GM12878 (cell line): ENCODE measurements at regions not wholly inside any gene's neighbourhood (a gene's known extent, or its start where the extent isn't known, plus 50 kb on each side); places are given as distances from the start of the nearest gene placed in this dataset.

Experiments
- ATAC-seq: fragments of 200-7000 bp; cut with Tn5 transposase; 3 replicates; pipeline ENCODE4 v1.9.1; 2020; ENCODE audit warnings: mild to moderate bottlenecking, moderate library complexity
- BruUV-seq: library from RNA; stranded (reverse); fragments of 400-500 nt; replicated peaks from 2 replicates; lab custom pipeline; 2021; lab: Mats Ljungman, UMichigan
- CTCF ChIA-PET: fragments of 300-600 bp; sonication (Branson Sonifier 250); formaldehyde crosslinking; extraction: SDS; loops from one replicate; lab custom pipeline; 2021; ENCODE audit warnings: inconsistent platforms; lab: Yijun Ruan, JAX
- POLR2A ChIA-PET: fragments of 350-600 bp; formaldehyde crosslinking; extraction: SDS; loops from one replicate; lab custom pipeline; 2021; ENCODE audit warnings: inconsistent platforms; lab: Charles Lee
- RAD21 ChIA-PET: fragments of 300-600 bp; sonication (Branson Sonifier 250); formaldehyde crosslinking; loops from one replicate; lab custom pipeline; 2023; ENCODE audit warnings: antibody characterized with exemption; ENCODE audit not compliant: unreplicated experiment; lab: Charles Lee
- SMC1A ChIA-PET: fragments of 300-600 bp; sonication (Branson Sonifier 250); formaldehyde crosslinking; loops from one replicate; lab custom pipeline; 2023; ENCODE audit not compliant: unreplicated experiment, uncharacterized antibody; lab: Charles Lee
- DNase-seq: peaks from one replicate; pipeline ENCODE4 v3.0.0-alpha.2; 2011; ENCODE audit warnings: low read depth, low spot score
- FAIRE-seq: peaks from 3 replicates; lab custom pipeline; 2011; peaks lifted over from hg19 to GRCh38; lab: Jason Lieb, UNC
- H2AFZ ChIP-seq: 2 replicates; pipeline ENCODE4 v1.6.0; 2011; ENCODE audit warnings: low read depth, low read length, control low read depth; ENCODE audit not compliant: control insufficient read depth
- H3K27ac ChIP-seq: 2 replicates; pipeline ENCODE4 v1.5.1; 2011; ENCODE audit warnings: control low read depth; ENCODE audit not compliant: control insufficient read depth, insufficient read depth
- H3K27me3 ChIP-seq, 2 experiments: replicated peaks in 1 of 2; 2 replicates each; pipeline versions ENCODE4 v1.6.0 to v1.6.1; 2011; ENCODE audit warnings: low read length in 1 of 2; ENCODE audit not compliant: control insufficient read depth in 2 of 2, insufficient read depth in 2 of 2
- H3K36me3 ChIP-seq, 2 experiments: 2 replicates each; pipeline ENCODE4 v1.5.1; 2011; ENCODE audit warnings: low read length in 1 of 2; ENCODE audit not compliant: control insufficient read depth in 2 of 2, insufficient read depth in 2 of 2
- H3K4me1 ChIP-seq: 2 replicates; pipeline ENCODE4 v1.6.1; 2011; ENCODE audit warnings: mild to moderate bottlenecking, low read length, moderate library complexity, mixed read lengths; ENCODE audit not compliant: control insufficient read depth, insufficient read depth
- H3K4me2 ChIP-seq: 2 replicates; pipeline ENCODE4 v1.6.0; 2011; ENCODE audit warnings: control low read depth; ENCODE audit not compliant: control insufficient read depth, insufficient read depth
- H3K4me3 ChIP-seq: fragments of 200-600 bp; sonication (generic); 2 replicates; pipeline ENCODE4 v1.5.1; 2016
- H3K79me2 ChIP-seq: 2 replicates; pipeline ENCODE4 v1.6.0; 2011; ENCODE audit warnings: low read length; ENCODE audit not compliant: control insufficient read depth, insufficient read depth
- H3K9ac ChIP-seq: 2 replicates; pipeline ENCODE4 v1.8.0; 2011; ENCODE audit warnings: low read length, control low read depth, mixed read lengths; ENCODE audit not compliant: control insufficient read depth, insufficient read depth
- H3K9me3 ChIP-seq: replicated peaks from 3 replicates; pipeline ENCODE4 v1.5.1; 2011; ENCODE audit warnings: mild to moderate bottlenecking, low read length; ENCODE audit not compliant: control insufficient read depth, insufficient read depth
- H4K20me1 ChIP-seq: 2 replicates; pipeline ENCODE4 v1.6.0; 2011; ENCODE audit not compliant: control insufficient read depth, insufficient read depth
- BHLHE40 ChIP-seq, 2 experiments: fragments of 450-650 bp in 1 of 2; IDR thresholded peaks; 2 replicates each; pipeline ENCODE4 v1.6.1; 2011 to 2017; ENCODE audit warnings: low read depth in 2 of 2, borderline replicate concordance in 1 of 2, improper control_type of control experiment in 1 of 2, low read length in 1 of 2, mild to moderate bottlenecking in 1 of 2
- DPF2 ChIP-seq: fragments of 450-650 bp; IDR thresholded peaks from 2 replicates; pipeline ENCODE4 v1.6.1; 2017; ENCODE audit warnings: mild to moderate bottlenecking
- E2F8 ChIP-seq: fragments of 450-650 bp; IDR thresholded peaks from 2 replicates; pipeline ENCODE4 v1.6.1; 2018; ENCODE audit warnings: mild to moderate bottlenecking, low read depth, moderate library complexity; ENCODE audit not compliant: partially characterized antibody
- EGR1 ChIP-seq, 2 experiments: IDR thresholded peaks; 1 replicate in 1 of 2; 2 replicates in 1 of 2; pipeline ENCODE4 v1.6.1; 2011 to 2012; ENCODE audit warnings: low read depth in 2 of 2, low read length in 2 of 2, borderline replicate concordance in 1 of 2, mild to moderate bottlenecking in 1 of 2, moderate library complexity in 1 of 2
- FOXK2 ChIP-seq: fragments of 450-650 bp; IDR thresholded peaks from 2 replicates; pipeline ENCODE4 v1.6.1; 2017; ENCODE audit warnings: mild to moderate bottlenecking, moderate library complexity
- GABPA ChIP-seq: IDR thresholded peaks from 2 replicates; pipeline ENCODE4 v1.6.1; 2014; ENCODE audit warnings: antibody characterized with exemption, low read depth, mild to moderate bottlenecking, inconsistent platforms
- GATAD2B ChIP-seq: fragments of 450-650 bp; conservative IDR thresholded peaks from 2 replicates; pipeline ENCODE4 v1.6.1; 2017; ENCODE audit warnings: low read depth, mild to moderate bottlenecking, moderate library complexity
- JUNB ChIP-seq: IDR thresholded peaks from 2 replicates; pipeline ENCODE4 v1.6.1; 2016; ENCODE audit warnings: antibody characterized with exemption, mild to moderate bottlenecking
- NR2F1 ChIP-seq: fragments of 450-650 bp; conservative IDR thresholded peaks from 2 replicates; pipeline ENCODE4 v1.6.1; 2017; ENCODE audit warnings: mild to moderate bottlenecking
- RAD21 ChIP-seq: IDR thresholded peaks from 2 replicates; pipeline ENCODE4 v1.6.1; 2011; ENCODE audit warnings: mild to moderate bottlenecking, low read depth, low read length, moderate library complexity; ENCODE audit not compliant: insufficient read depth
- STAT3 ChIP-seq: IDR thresholded peaks from 2 replicates; pipeline ENCODE4 v1.6.1; 2011; ENCODE audit warnings: low read depth, low read length, improper control_type of control experiment
- ZBED1 ChIP-seq: IDR thresholded peaks from 2 replicates; pipeline ENCODE4 v1.6.1; 2016; ENCODE audit warnings: borderline replicate concordance
- ZNF24 ChIP-seq: fragments of 450-650 bp; IDR thresholded peaks from 2 replicates; pipeline ENCODE4 v1.6.1; 2017; ENCODE audit warnings: antibody characterized with exemption, mild to moderate bottlenecking
- ZNF384 ChIP-seq: IDR thresholded peaks from 2 replicates; pipeline ENCODE4 v1.6.1; 2012; ENCODE audit warnings: low read depth, mild to moderate bottlenecking, low read length, improper control_type of control experiment, borderline replicate concordance
- WGBS: methylation state at CpG from one replicate; pipeline ENCODE4 v1.1.6; 2016; ENCODE audit warnings: low lambda C conversion rate; ENCODE audit not compliant: insufficient replicate concordance, insufficient coverage; ENCODE audit errors: missing lambda C conversion rate; 5-methylcytosine and 5-hydroxymethylcytosine counted together
- in situ Hi-C: fragments of 300-500 bp; cut with MboI; formaldehyde crosslinking; loops from 9 replicates; pipeline ENCODE4 v1.14.3; 2018; ENCODE audit warnings: mixed read lengths
- intact Hi-C: fragments of 100-400 bp; cut with micrococcal nuclease; formaldehyde crosslinking; loops from one replicate; pipeline ENCODE4 v1.14.2; 2022; ENCODE audit not compliant: unreplicated experiment

- H3K9ac ChIP-seq, result no peak overlapping the region
- POLR2A ChIA-PET, result no interaction called here
- no peak overlapping the region for H3K4me2 ChIP-seq
- SMC1A ChIA-PET, result no interaction called here
- no peaks in the 10 kb centered on the region for H3K4me1 ChIP-seq
- no peak overlapping the region for H3K4me3 ChIP-seq
- 11% methylated on average over 4 of the region's 4 CpGs for WGBS
- no peak for FAIRE-seq
- BruUV-seq, result no TSS peak
- DNase-seq, result no peak
- peaks cover 0 to 12% of the 10 kb centered on the region in 2 experiments; a peak in 3 of 4 replicates for H3K27me3 ChIP-seq
- H2AFZ ChIP-seq, result no peak overlapping the region
- H3K27ac ChIP-seq, result no peak overlapping the region
- RAD21 ChIA-PET, result no interaction called here
- TF ChIP-seq JUNB, result no peak
- TF ChIP-seq E2F8, result no peak
- no peak for TF ChIP-seq DPF2
- no peak for TF ChIP-seq GABPA
- no peak for TF ChIP-seq STAT3
- no peak for TF ChIP-seq FOXK2
- no peak for TF ChIP-seq BHLHE40 (IDR thresholded peaks at IDR 0.05; ENCODE audit: borderline replicate concordance in 1 of 2, low read depth in 2 of 2, low read length in 1 of 2)
- TF ChIP-seq EGR1 (IDR thresholded peaks at IDR 0.05; ENCODE audit: borderline replicate concordance in 1 of 2, low read depth in 2 of 2, low read length in 2 of 2), result no peak
- no peak for TF ChIP-seq ZNF24
- no peak for TF ChIP-seq ZBED1
- no peak for TF ChIP-seq ZNF384
- no peak for TF ChIP-seq RAD21
- TF ChIP-seq NR2F1, result no peak
- TF ChIP-seq GATAD2B, result no peak
- TF ChIP-seq, all 136 proteins: peak for 0
- ATAC-seq, result no peak
- CTCF ChIA-PET, result no interaction called here
- intact Hi-C loops, result no loop called here
- Histone ChIP-seq H3K9me3 (no peaks in the 10 kb centered on the region; the same call in 2 of the 3 replicates), H3K79me2 (no peaks in the 10 kb centered on the region), H4K20me1 (no peaks in the 10 kb centered on the region; the same call in 1 of the 2 replicates), H3K36me3 (no peaks in the 10 kb centered on the region)
- in situ Hi-C loops, result no loop called here
Measured at GRCh38 chr15:79219393-79220056, 63.0 kb upstream of the ANKRD34C start.
